ENCODE measurements at regions not wholly inside any gene's neighbourhood (a gene's known extent, or its start where the extent isn't known, plus 50 kb on each side); places are given as distances from the start of the nearest gene placed in this dataset.

DNA sequence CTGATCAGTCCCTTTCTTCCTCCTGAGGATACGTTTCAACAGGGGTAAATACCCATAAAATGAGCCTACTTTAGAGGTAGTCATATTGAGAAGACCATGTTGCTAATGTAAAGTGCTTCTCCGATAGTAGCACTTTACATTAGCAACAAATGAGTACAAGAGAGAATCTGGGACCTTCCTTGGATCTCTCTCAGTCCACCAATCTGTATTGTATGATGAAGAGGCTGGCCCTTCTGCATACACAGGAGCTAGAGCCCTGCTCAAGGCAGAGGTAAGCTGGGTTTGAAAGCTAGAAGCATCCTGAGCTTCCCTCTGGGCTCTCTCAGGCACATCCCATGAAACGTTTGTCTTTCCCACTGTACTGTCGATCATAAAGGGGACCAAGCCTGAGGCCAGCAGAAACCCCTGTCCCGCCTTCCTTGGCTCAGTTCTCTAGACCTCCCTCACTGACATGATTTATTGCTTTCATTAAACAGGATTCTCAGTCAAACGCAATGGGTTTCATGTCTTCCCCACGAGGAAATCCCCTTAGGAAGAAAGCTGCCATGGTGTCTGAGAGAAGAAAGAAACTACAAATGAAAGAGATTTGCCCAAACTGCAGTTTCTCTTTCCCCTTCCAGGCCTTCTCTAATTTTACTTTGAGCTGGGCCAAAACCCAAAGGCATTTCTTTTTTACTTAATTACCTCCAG, 62.8 kb upstream of the BCAR3 start:
- TF ChIP-seq, protein P1, sequence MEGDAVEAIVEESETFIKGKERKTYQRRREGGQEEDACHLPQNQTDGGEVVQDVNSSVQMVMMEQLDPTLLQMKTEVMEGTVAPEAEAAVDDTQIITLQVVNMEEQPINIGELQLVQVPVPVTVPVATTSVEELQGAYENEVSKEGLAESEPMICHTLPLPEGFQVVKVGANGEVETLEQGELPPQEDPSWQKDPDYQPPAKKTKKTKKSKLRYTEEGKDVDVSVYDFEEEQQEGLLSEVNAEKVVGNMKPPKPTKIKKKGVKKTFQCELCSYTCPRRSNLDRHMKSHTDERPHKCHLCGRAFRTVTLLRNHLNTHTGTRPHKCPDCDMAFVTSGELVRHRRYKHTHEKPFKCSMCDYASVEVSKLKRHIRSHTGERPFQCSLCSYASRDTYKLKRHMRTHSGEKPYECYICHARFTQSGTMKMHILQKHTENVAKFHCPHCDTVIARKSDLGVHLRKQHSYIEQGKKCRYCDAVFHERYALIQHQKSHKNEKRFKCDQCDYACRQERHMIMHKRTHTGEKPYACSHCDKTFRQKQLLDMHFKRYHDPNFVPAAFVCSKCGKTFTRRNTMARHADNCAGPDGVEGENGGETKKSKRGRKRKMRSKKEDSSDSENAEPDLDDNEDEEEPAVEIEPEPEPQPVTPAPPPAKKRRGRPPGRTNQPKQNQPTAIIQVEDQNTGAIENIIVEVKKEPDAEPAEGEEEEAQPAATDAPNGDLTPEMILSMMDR (conservative IDR thresholded peaks at IDR 0.05): no peak
- TF ChIP-seq ZFX (IDR thresholded peaks at IDR 0.05): no peak
- H3K27ac ChIP-seq: no peak overlapping the region

DNA sequence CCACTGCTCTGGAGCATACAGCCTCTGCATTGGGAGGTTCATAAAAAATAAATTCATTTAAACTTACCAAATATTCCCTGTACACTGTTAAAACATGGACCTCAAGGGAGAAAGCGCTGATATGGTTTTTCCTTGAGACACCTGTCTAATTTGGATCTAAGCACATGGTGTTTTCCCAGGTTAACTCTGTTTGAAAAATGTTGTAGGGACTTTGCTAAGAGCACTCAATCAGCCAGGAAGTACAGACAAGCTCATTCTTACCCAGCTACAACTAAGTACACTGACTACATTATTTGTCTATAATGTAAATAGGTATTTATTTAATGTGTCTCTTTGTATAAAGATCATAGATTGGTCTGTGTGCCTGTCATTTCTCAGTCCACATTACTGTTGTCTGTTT, 61.8 kb upstream of the BCAR3 start:
- TF ChIP-seq ZFX (IDR thresholded peaks at IDR 0.05): no peak
- TF ChIP-seq, protein P1 (conservative IDR thresholded peaks at IDR 0.05): no peak
- no peak overlapping the region for H3K27ac ChIP-seq

DNA sequence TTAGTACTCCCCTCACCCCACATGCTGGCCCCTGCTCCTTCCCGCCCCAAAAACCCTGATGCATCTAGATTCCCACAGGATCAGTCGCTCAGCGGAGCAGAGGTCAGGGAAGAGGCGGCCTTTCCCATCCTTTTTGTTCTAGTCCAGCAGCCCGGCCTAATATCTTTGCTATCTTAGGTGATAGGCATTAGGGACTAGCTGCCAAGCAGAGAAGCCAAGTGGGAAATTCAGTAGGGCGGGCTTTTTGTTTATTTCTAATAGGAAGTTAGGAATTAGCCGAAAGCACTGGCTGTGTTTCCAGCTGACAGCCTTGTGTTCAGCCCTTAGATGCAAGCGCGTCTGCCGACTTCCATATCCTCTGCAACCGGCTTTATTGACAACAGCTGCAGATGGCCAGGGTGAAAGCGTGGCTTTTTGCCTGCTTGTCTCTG, 59.0 kb upstream of the BCAR3 start:
- no peak for TF ChIP-seq ZFX (IDR thresholded peaks at IDR 0.05)
- TF ChIP-seq, protein P1 (conservative IDR thresholded peaks at IDR 0.05): no peak
- H3K27ac ChIP-seq: no peak overlapping the region

DNA sequence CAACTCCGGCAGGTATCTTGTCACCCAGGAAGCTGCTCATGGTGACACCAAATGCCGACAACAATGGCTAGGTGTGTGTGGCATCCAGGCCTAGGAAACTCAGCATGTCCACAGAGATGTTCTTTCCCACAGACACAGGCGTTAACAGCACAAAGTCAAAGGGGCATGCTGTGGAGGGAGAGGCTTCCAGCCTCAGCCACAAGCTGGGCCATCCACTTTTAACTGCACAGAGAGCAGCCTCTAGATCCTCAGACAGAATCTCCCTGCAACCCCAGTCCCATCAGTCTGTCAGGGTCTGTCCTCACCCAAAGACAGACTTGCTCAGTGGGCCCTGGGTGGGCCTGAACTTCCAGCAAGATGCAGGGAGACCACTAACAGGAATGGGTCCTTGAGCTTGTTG, 58.5 kb upstream of the BCAR3 start:
- no peak overlapping the region for H3K27ac ChIP-seq
- no peak for TF ChIP-seq ZFX (IDR thresholded peaks at IDR 0.05)
- TF ChIP-seq, protein P1 (conservative IDR thresholded peaks at IDR 0.05): no peak

DNA sequence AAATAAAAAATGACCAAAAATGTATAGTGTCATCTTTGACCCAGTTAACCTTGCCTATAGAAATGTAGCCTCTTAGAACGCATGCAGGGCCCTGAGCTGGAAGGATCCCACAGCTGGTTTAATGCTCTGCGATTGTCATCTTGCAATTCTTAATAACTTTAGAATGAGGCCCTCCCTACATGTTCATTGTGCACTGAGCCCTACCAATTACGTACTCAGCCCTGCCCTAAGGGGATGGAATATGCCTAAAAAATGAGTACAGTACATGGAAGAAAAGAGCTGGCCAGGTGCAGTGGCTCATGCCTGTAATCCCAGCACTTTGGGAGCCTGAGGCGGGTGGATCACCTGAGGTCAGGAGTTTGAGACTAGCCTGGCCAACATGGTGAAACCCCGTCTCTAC, 57.8 kb upstream of the BCAR3 start:
- H3K27ac ChIP-seq: no peak overlapping the region
- no peak for TF ChIP-seq ZFX (IDR thresholded peaks at IDR 0.05)
- TF ChIP-seq, protein P1 (conservative IDR thresholded peaks at IDR 0.05): no peak

DNA sequence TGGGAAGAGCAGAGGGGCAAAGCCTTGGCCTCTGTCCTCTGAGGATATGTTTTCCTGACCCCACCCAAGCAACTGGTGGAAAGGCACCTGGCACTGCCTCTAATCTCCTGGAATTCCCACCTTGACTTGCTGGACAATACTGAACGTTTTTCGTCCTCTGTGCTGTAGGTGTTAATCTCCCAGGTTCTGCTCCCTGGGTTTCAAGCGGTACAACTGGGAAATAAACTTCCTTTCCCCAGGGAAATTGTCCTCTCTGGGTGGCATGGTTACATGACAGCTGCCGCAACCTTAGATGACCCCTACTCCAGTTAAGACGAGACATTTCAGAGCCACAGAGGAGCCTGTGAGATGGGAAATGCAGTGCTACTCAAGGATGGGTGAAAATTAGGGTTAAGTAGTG, 57.3 kb upstream of the BCAR3 start:
- TF ChIP-seq, protein P1 (conservative IDR thresholded peaks at IDR 0.05): no peak
- no peak for TF ChIP-seq ZFX (IDR thresholded peaks at IDR 0.05)
- H3K27ac ChIP-seq: no peak overlapping the region

DNA sequence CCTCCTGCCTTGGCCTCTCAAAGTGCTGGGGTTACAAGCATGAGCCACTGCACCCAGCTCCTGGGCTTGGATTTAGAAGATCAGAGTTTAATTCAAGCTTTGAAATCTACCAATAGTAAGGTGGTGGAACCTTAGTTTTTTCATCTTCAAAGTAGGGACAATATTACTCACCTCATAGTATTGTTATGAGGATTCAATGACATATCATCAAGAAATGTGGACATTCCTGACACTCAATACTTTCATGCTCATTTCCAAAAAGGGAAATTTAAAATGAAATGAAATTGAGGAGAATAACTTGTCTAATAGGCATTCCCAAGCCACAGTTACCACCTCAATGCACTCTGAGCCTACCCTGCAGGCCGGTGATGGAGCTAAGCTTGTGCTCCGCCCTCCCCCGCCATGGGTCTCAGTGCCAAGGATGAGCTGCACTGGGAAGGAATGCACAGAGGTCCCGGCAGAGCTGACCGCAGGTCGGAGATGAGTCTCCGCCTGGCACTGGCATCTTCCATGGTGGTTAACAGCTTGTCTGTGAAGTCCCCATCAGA, 56.5 kb upstream of the BCAR3 start:
- no peak overlapping the region for H3K27ac ChIP-seq
- TF ChIP-seq, protein P1 (conservative IDR thresholded peaks at IDR 0.05): no peak
- TF ChIP-seq ZFX (IDR thresholded peaks at IDR 0.05): no peak
